ENCODE measurements at regions not wholly inside any gene's neighbourhood (a gene's known extent, or its start where the extent isn't known, plus 50 kb on each side); places are given as distances from the start of the nearest gene placed in this dataset.

GRCh38 chr16:79740252-79740651 lies 139.7 kb upstream of the MAF start:
- H3K4me3 ChIP-seq (ENCODE audit: low read depth, low read length) = no peak overlapping the region
- in situ Hi-C loops (cut with HindIII; ENCODE audit: low sequenced_read_pairs) = no loop called here
- DNase-seq (ENCODE audit: low read depth, low spot score) = no peak
- TF ChIP-seq CTCF (IDR thresholded peaks at IDR 0.05; ENCODE audit: low read depth, low read length) = no peak

GRCh38 chr16:79735271-79735670 lies 134.7 kb upstream of the MAF start:
- DNase-seq (ENCODE audit: low read depth, low spot score) = no peak
- no peak overlapping the region for H3K4me3 ChIP-seq (ENCODE audit: low read depth, low read length)
- in situ Hi-C loops (cut with HindIII; ENCODE audit: low sequenced_read_pairs) = no loop called here
- no peak for TF ChIP-seq CTCF (IDR thresholded peaks at IDR 0.05; ENCODE audit: low read depth, low read length)

GRCh38 chr16:79734721-79735120 lies 134.2 kb upstream of the MAF start:
- in situ Hi-C loops (cut with HindIII; ENCODE audit: low sequenced_read_pairs) = no loop called here
- no peak for TF ChIP-seq CTCF (IDR thresholded peaks at IDR 0.05; ENCODE audit: low read depth, low read length)
- H3K4me3 ChIP-seq (ENCODE audit: low read depth, low read length) = no peak overlapping the region
- no peak for DNase-seq (ENCODE audit: low read depth, low spot score)

GRCh38 chr16:79728923-79729240 lies 128.3 kb upstream of the MAF start:
- in situ Hi-C loops (cut with HindIII; ENCODE audit: low sequenced_read_pairs) = no loop called here
- DNase-seq (ENCODE audit: low read depth, low spot score) = no peak
- TF ChIP-seq CTCF (IDR thresholded peaks at IDR 0.05; ENCODE audit: low read depth, low read length) = no peak
- H3K4me3 ChIP-seq (ENCODE audit: low read depth, low read length) = no peak overlapping the region

- DNase-seq (ENCODE audit: low read depth, low spot score) = no peak
- no peak overlapping the region for H3K4me3 ChIP-seq (ENCODE audit: low read depth, low read length)
- in situ Hi-C loops (cut with HindIII; ENCODE audit: low sequenced_read_pairs) = no loop called here
- no peak for TF ChIP-seq CTCF (IDR thresholded peaks at IDR 0.05; ENCODE audit: low read depth, low read length)
These were observed 127.7 kb upstream of the MAF start for GRCh38 chr16:79728048-79728922.

GRCh38 chr16:79726902-79727301 lies 126.4 kb upstream of the MAF start:
- DNase-seq (ENCODE audit: low read depth, low spot score) = no peak
- in situ Hi-C loops (cut with HindIII; ENCODE audit: low sequenced_read_pairs) = no loop called here
- H3K4me3 ChIP-seq (ENCODE audit: low read depth, low read length) = no peak overlapping the region
- TF ChIP-seq CTCF (IDR thresholded peaks at IDR 0.05; ENCODE audit: low read depth, low read length) = no peak
